ENCODE measurements at regions not wholly inside any gene's neighbourhood (a gene's known extent, or its start where the extent isn't known, plus 50 kb on each side); places are given as distances from the start of the nearest gene placed in this dataset.

GRCh38 chr3:59210260-59210659, 160.4 kb upstream of the CFAP20DC start:
- TF ChIP-seq, protein P1, sequence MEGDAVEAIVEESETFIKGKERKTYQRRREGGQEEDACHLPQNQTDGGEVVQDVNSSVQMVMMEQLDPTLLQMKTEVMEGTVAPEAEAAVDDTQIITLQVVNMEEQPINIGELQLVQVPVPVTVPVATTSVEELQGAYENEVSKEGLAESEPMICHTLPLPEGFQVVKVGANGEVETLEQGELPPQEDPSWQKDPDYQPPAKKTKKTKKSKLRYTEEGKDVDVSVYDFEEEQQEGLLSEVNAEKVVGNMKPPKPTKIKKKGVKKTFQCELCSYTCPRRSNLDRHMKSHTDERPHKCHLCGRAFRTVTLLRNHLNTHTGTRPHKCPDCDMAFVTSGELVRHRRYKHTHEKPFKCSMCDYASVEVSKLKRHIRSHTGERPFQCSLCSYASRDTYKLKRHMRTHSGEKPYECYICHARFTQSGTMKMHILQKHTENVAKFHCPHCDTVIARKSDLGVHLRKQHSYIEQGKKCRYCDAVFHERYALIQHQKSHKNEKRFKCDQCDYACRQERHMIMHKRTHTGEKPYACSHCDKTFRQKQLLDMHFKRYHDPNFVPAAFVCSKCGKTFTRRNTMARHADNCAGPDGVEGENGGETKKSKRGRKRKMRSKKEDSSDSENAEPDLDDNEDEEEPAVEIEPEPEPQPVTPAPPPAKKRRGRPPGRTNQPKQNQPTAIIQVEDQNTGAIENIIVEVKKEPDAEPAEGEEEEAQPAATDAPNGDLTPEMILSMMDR (IDR thresholded peaks at IDR 0.05): no peak
- TF ChIP-seq EP300 (IDR thresholded peaks at IDR 0.05) (no peak), POLR2A (IDR thresholded peaks at IDR 0.05) (no peak)
